H1 (cell line): ENCODE measurements at regions not wholly inside any gene's neighbourhood (a gene's known extent, or its start where the extent isn't known, plus 50 kb on each side); places are given as distances from the start of the nearest gene placed in this dataset.

ENCODE experiments used
- RFX5 ChIP-seq: IDR thresholded peaks from 2 replicates; pipeline ENCODE4 v1.6.1; 2011; ENCODE audit warnings: low read depth, low read length, improper control_type of control experiment, borderline replicate concordance

GRCh38 chr9:22898591-22898990 is 452.0 kb downstream of the DMRTA1 start (continued):
- no peak for TF ChIP-seq RFX5
